ENCODE measurements at regions not wholly inside any gene's neighbourhood (a gene's known extent, or its start where the extent isn't known, plus 50 kb on each side); places are given as distances from the start of the nearest gene placed in this dataset.

DNA sequence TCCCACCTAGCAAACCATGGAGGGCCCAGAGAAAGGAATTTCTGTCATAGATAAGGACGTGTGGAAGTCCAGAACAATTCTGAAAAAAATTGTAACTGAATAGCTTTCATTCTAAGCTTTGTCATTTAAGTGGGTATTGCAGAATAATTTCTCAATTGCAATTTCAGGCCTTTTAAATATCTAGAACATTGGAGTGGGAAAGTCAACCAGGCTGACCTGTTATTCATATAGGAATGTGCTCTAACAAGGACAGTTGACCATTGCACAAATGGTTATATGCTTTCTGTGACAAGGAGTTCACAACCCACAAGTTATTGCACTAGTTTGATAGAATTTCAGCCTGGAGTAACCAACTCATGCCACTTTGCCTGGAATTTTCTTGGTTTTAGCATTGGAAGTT, 53.4 kb upstream of the OLIG3 start:
- TF ChIP-seq POLR2A (IDR thresholded peaks at IDR 0.05; ENCODE audit: low read depth, low read length) = no peak
- no peak for TF ChIP-seq TAF1 (IDR thresholded peaks at IDR 0.05; ENCODE audit: borderline replicate concordance, low read depth, low read length)
- TF ChIP-seq POLR2AphosphoS5 (IDR thresholded peaks at IDR 0.05; ENCODE audit: low read depth, low read length) = no peak
